Fibroblast of the aortic adventitia (primary cell): ENCODE measurements at regions not wholly inside any gene's neighbourhood (a gene's known extent, or its start where the extent isn't known, plus 50 kb on each side); places are given as distances from the start of the nearest gene placed in this dataset.

ENCODE experiments used
- DNase-seq: peaks from one replicate; pipeline ENCODE4 v3.0.0-alpha.2; 2010; ENCODE audit warnings: low read depth
- H3K4me3 ChIP-seq: 2 replicates; pipeline ENCODE4 v1.5.1; 2011; ENCODE audit warnings: low read depth, mild to moderate bottlenecking, control low read depth, low read length, moderate library complexity
- CTCF ChIP-seq: IDR thresholded peaks from 2 replicates; pipeline ENCODE4 v1.5.1; 2011; ENCODE audit warnings: mild to moderate bottlenecking, low read length, control low read depth, inconsistent platforms; ENCODE audit not compliant: insufficient read depth

- DNase-seq: no peak
- no peak for TF ChIP-seq CTCF
- H3K4me3 ChIP-seq: no peak overlapping the region
Observed at GRCh38 chr5:89441965-89442364, 559.0 kb upstream of the MEF2C start.

- H3K4me3 ChIP-seq: no peak overlapping the region
- no peak for TF ChIP-seq CTCF
- DNase-seq: no peak
Observed at GRCh38 chr5:89440670-89441069, 557.7 kb upstream of the MEF2C start.

GRCh38 chr5:89437450-89438435 is 554.8 kb upstream of the MEF2C start:
- no peak overlapping the region for H3K4me3 ChIP-seq
- peak; percentile 3 for DNase-seq
- TF ChIP-seq CTCF: no peak

GRCh38 chr5:89436464-89436863 is 553.5 kb upstream of the MEF2C start:
- no peak for TF ChIP-seq CTCF
- H3K4me3 ChIP-seq: no peak overlapping the region
- DNase-seq: no peak

- no peak overlapping the region for H3K4me3 ChIP-seq
- no peak for DNase-seq
- TF ChIP-seq CTCF: no peak
Observed at GRCh38 chr5:89435347-89435746, 552.4 kb upstream of the MEF2C start.

- no peak for TF ChIP-seq CTCF
- DNase-seq: no peak
- H3K4me3 ChIP-seq: no peak overlapping the region
Observed at GRCh38 chr5:89428624-89429023, 545.6 kb upstream of the MEF2C start.
